ENCODE measurements at regions not wholly inside any gene's neighbourhood (a gene's known extent, or its start where the extent isn't known, plus 50 kb on each side); places are given as distances from the start of the nearest gene placed in this dataset.

DNA sequence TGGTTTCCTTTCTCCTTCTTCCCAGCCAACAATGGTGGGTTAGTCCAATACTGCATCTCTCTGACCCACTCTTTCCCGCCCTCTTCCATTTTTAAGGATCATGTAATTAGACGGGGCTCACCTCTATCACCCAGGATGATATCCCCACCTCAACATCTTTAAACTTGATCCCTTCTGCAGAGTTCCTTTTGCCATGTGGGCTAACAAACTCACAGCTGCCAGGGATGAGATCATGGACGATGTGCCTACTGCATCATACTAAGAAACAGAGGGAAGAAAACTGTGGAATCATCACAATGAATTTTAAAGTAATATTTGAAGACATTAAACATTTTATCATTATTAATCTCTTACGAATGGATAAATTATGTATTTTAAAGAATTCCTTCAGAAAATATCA, 183.5 kb downstream of the RDH14 start:
- Histone ChIP-seq H3K9ac (ENCODE audit: low read length) (no peak overlapping the region), H3K36me3 (ENCODE audit: control insufficient read depth, insufficient read depth, low read length, severe bottlenecking) (no peaks in the 10 kb centered on the region), H3K9me3 (ENCODE audit: control insufficient read depth, low read length) (no peaks in the 10 kb centered on the region), H3K4me1 (ENCODE audit: control insufficient read depth, insufficient read depth, low read length) (peaks cover 11% of the 10 kb centered on the region), H3K4me3 (ENCODE audit: low read length) (no peak overlapping the region), H3K27me3 (replicated peaks; ENCODE audit: control insufficient read depth, insufficient read depth, low read length) (no peaks in the 10 kb centered on the region)
- no peak for DNase-seq (ENCODE audit: low read depth)

DNA sequence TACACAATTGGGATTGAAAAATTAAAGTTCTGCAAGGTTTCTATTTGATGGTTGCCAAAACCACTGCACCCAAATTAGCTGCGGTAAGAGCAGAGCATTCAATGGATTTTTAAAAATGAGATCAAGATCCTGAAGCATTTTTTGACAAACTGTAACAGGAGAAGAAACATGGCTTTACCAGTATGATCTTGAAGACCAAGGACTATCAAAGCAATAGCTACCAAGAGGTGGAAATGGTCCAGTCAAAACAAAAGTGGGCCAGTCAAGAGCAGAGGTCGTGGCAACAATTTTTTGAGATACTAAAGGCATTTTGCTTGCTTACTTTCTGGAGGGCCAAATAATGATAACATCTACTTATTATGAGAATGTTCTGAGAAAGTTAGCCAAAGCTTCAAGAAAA, 186.8 kb downstream of the RDH14 start:
- H3K27me3 ChIP-seq (replicated peaks; ENCODE audit: control insufficient read depth, insufficient read depth, low read length): no peaks in the 10 kb centered on the region
- H3K9me3 ChIP-seq (ENCODE audit: control insufficient read depth, low read length): no peaks in the 10 kb centered on the region

DNA sequence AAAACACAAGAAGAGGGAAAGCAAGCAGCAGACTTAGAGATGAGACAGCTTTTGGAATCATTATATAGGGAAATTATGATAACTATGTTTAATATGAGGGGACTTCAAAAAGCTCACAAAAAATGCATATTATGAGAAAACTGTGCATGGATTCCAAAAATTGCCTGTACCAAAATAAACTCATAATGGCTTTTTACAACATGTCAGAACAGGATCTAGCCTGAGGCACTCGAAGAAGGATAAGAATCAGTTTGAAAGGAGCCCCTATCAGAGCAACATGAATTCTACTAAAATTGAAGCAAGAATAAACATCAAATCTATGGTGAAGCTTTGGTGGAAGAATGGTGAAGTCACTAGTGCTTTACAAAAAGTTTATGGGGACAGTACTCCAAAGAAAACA, 187.4 kb downstream of the RDH14 start:
- Histone ChIP-seq H3K27me3 (replicated peaks; ENCODE audit: control insufficient read depth, insufficient read depth, low read length) (no peaks in the 10 kb centered on the region), H3K9me3 (ENCODE audit: control insufficient read depth, low read length) (no peaks in the 10 kb centered on the region), H3K4me3 (ENCODE audit: low read length) (no peak overlapping the region), H3K9ac (ENCODE audit: low read length) (no peak overlapping the region), H3K36me3 (ENCODE audit: control insufficient read depth, insufficient read depth, low read length, severe bottlenecking) (no peaks in the 10 kb centered on the region), H3K4me1 (ENCODE audit: control insufficient read depth, insufficient read depth, low read length) (no peaks in the 10 kb centered on the region)
- peak; percentile 34 for DNase-seq (ENCODE audit: low read depth)

More for the DNA sequence above, 186.8 kb downstream of the RDH14 start:
- Histone ChIP-seq H3K4me3 (ENCODE audit: low read length) (no peak overlapping the region), H3K36me3 (ENCODE audit: control insufficient read depth, insufficient read depth, low read length, severe bottlenecking) (no peaks in the 10 kb centered on the region), H3K4me1 (ENCODE audit: control insufficient read depth, insufficient read depth, low read length) (no peaks in the 10 kb centered on the region), H3K9ac (ENCODE audit: low read length) (no peak overlapping the region)
- peak; percentile 28 for DNase-seq (ENCODE audit: low read depth)

DNA sequence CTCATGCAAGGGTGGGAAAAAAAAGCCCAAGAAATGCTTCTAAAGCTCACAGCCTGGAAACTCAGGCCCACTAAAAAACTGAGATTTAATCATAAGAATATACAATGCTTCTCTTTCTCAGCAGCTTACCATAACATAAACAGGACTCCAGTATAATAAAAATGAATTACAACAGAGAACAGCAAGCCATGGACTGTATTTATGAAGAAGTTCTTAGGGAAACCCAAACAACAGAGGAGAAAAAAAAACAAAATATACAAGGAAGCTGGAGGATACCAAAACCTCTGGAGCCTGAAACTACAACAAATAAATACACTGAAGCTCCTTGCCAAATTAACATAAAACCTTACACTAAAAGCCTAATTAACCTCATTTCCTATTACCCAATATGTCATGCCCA, 187.8 kb downstream of the RDH14 start:
- no peaks in the 10 kb centered on the region for H3K9me3 ChIP-seq (ENCODE audit: control insufficient read depth, low read length)
- H3K4me1 ChIP-seq (ENCODE audit: control insufficient read depth, insufficient read depth, low read length): no peaks in the 10 kb centered on the region

DNA sequence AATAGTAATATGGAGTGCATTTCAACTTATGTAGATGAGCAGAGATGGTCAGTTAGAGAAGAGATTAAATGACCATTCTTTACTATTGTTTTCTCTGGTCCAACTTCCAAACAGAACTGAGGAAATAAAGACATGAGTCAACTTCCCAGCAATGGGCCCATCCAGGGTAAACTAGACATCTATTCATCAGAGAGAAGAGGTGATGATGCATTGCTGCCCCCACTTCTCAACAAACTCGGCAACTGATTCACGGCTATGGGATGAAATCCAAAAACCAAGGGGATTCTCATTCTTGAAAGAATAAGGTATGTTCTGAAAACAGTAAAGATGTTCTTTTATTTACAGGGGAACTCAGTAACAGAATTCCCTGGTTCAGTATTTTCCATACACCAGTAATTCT, 190.7 kb downstream of the RDH14 start:
- no peak overlapping the region for H3K9ac ChIP-seq (ENCODE audit: low read length)
- DNase-seq (ENCODE audit: low read depth): no peak
- no peaks in the 10 kb centered on the region for H3K27me3 ChIP-seq (replicated peaks; ENCODE audit: control insufficient read depth, insufficient read depth, low read length)
- H3K9me3 ChIP-seq (ENCODE audit: control insufficient read depth, low read length): no peaks in the 10 kb centered on the region
- no peaks in the 10 kb centered on the region for H3K4me1 ChIP-seq (ENCODE audit: control insufficient read depth, insufficient read depth, low read length)
- no peaks in the 10 kb centered on the region for H3K36me3 ChIP-seq (ENCODE audit: control insufficient read depth, insufficient read depth, low read length, severe bottlenecking)
- no peak overlapping the region for H3K4me3 ChIP-seq (ENCODE audit: low read length)

More for the DNA sequence above, 187.8 kb downstream of the RDH14 start:
- Histone ChIP-seq H3K27me3 (replicated peaks; ENCODE audit: control insufficient read depth, insufficient read depth, low read length) (no peaks in the 10 kb centered on the region), H3K9ac (ENCODE audit: low read length) (no peak overlapping the region), H3K4me3 (ENCODE audit: low read length) (no peak overlapping the region), H3K36me3 (ENCODE audit: control insufficient read depth, insufficient read depth, low read length, severe bottlenecking) (no peaks in the 10 kb centered on the region)
- DNase-seq (ENCODE audit: low read depth): peak; percentile 19

DNA sequence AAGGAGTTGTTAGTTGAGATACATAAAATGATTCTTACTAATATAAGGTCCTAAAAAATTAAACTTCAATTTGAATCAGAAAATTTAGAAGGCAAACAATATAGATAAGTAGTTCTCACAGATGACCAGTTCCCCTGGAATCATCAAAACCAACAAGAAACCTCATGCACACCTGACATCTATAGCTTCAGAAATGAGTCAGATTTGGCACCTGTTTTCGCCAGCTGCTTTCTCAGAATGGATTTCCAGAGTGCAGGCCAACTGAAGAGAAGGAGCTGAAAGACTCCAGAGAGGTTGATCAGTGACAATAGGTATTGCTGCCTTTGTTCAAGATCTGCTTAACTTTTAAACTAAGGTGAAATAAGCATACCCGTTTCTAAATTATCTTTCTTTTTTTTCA, 192.4 kb downstream of the RDH14 start:
- no peak overlapping the region for H3K9ac ChIP-seq (ENCODE audit: low read length)
- no peaks in the 10 kb centered on the region for H3K4me1 ChIP-seq (ENCODE audit: control insufficient read depth, insufficient read depth, low read length)
- no peaks in the 10 kb centered on the region for H3K36me3 ChIP-seq (ENCODE audit: control insufficient read depth, insufficient read depth, low read length, severe bottlenecking)
- no peak for DNase-seq (ENCODE audit: low read depth)
- H3K4me3 ChIP-seq (ENCODE audit: low read length): no peak overlapping the region
- no peaks in the 10 kb centered on the region for H3K9me3 ChIP-seq (ENCODE audit: control insufficient read depth, low read length)
- H3K27me3 ChIP-seq (replicated peaks; ENCODE audit: control insufficient read depth, insufficient read depth, low read length): no peaks in the 10 kb centered on the region

DNA sequence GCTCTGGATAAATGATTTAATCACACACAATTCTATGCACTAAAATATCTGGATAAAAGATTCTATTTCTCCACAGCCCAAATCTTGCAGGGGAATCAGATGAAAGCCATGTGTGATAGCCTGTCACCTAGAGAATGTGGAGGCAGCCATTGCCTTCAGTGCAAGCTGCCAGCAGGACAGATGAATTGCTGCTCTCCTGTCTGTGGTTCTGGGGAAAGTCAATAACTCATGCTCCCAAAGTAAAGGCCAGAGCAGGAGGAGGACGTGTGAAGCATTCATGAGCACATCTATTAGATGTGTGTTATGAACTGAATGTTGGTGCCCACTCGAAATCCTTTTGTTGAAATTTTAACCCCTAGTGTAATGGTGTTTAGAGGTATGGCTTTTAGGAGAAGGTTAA, 195.1 kb downstream of the RDH14 start:
- Histone ChIP-seq H3K9ac (ENCODE audit: low read length) (no peak overlapping the region), H3K36me3 (ENCODE audit: control insufficient read depth, insufficient read depth, low read length, severe bottlenecking) (no peaks in the 10 kb centered on the region), H3K27me3 (replicated peaks; ENCODE audit: control insufficient read depth, insufficient read depth, low read length) (no peaks in the 10 kb centered on the region), H3K4me3 (ENCODE audit: low read length) (no peak overlapping the region), H3K4me1 (ENCODE audit: control insufficient read depth, insufficient read depth, low read length) (no peaks in the 10 kb centered on the region), H3K9me3 (ENCODE audit: control insufficient read depth, low read length) (no peaks in the 10 kb centered on the region)
- DNase-seq (ENCODE audit: low read depth): no peak

DNA sequence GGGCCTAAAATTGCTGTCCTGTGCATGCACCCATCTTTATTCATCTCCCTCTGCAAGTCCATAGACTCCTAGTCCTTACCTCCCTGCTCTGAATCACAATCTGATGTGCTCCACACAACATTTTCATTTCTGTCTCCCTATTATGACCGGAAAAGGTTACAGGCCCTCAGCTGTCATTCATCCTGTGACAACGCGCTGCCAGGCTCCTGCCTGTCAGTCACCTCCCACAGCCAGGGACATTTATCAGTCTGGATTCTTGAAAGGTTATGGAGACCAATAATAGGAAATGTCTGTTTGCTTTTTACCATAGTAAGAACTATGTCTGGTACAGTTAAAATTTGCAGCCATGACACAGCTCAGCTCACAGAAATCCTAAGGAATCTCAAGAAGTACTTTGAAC, 197.1 kb downstream of the RDH14 start:
- Histone ChIP-seq H3K9me3 (ENCODE audit: control insufficient read depth, low read length) (no peaks in the 10 kb centered on the region), H3K9ac (ENCODE audit: low read length) (no peak overlapping the region), H3K27me3 (replicated peaks; ENCODE audit: control insufficient read depth, insufficient read depth, low read length) (no peaks in the 10 kb centered on the region), H3K36me3 (ENCODE audit: control insufficient read depth, insufficient read depth, low read length, severe bottlenecking) (no peaks in the 10 kb centered on the region), H3K4me3 (ENCODE audit: low read length) (no peak overlapping the region), H3K4me1 (ENCODE audit: control insufficient read depth, insufficient read depth, low read length) (no peaks in the 10 kb centered on the region)
- DNase-seq (ENCODE audit: low read depth): no peak

GRCh38 chr2:18362696-18363095, 197.8 kb downstream of the RDH14 start:
- H3K4me3 ChIP-seq (ENCODE audit: low read length): no peak overlapping the region
- peak; percentile 54 for DNase-seq (ENCODE audit: low read depth)
- no peaks in the 10 kb centered on the region for H3K9me3 ChIP-seq (ENCODE audit: control insufficient read depth, low read length)
- no peaks in the 10 kb centered on the region for H3K4me1 ChIP-seq (ENCODE audit: control insufficient read depth, insufficient read depth, low read length)
- no peaks in the 10 kb centered on the region for H3K27me3 ChIP-seq (replicated peaks; ENCODE audit: control insufficient read depth, insufficient read depth, low read length)
- no peak overlapping the region for H3K9ac ChIP-seq (ENCODE audit: low read length)
- no peaks in the 10 kb centered on the region for H3K36me3 ChIP-seq (ENCODE audit: control insufficient read depth, insufficient read depth, low read length, severe bottlenecking)

- Histone ChIP-seq H3K27me3 (replicated peaks; ENCODE audit: control insufficient read depth, insufficient read depth, low read length) (no peaks in the 10 kb centered on the region), H3K9ac (ENCODE audit: low read length) (no peak overlapping the region), H3K4me1 (ENCODE audit: control insufficient read depth, insufficient read depth, low read length) (no peaks in the 10 kb centered on the region), H3K4me3 (ENCODE audit: low read length) (no peak overlapping the region), H3K36me3 (ENCODE audit: control insufficient read depth, insufficient read depth, low read length, severe bottlenecking) (no peaks in the 10 kb centered on the region), H3K9me3 (ENCODE audit: control insufficient read depth, low read length) (no peaks in the 10 kb centered on the region)
- no peak for DNase-seq (ENCODE audit: low read depth)
Observed at GRCh38 chr2:18357537-18357936, 202.9 kb downstream of the RDH14 start.

GRCh38 chr2:18356676-18357075, 203.8 kb downstream of the RDH14 start:
- DNase-seq (ENCODE audit: low read depth): peak; percentile 13
- Histone ChIP-seq H3K4me3 (ENCODE audit: low read length) (no peak overlapping the region), H3K9me3 (ENCODE audit: control insufficient read depth, low read length) (no peaks in the 10 kb centered on the region), H3K27me3 (replicated peaks; ENCODE audit: control insufficient read depth, insufficient read depth, low read length) (no peaks in the 10 kb centered on the region), H3K36me3 (ENCODE audit: control insufficient read depth, insufficient read depth, low read length, severe bottlenecking) (no peaks in the 10 kb centered on the region), H3K9ac (ENCODE audit: low read length) (no peak overlapping the region), H3K4me1 (ENCODE audit: control insufficient read depth, insufficient read depth, low read length) (no peaks in the 10 kb centered on the region)

DNA sequence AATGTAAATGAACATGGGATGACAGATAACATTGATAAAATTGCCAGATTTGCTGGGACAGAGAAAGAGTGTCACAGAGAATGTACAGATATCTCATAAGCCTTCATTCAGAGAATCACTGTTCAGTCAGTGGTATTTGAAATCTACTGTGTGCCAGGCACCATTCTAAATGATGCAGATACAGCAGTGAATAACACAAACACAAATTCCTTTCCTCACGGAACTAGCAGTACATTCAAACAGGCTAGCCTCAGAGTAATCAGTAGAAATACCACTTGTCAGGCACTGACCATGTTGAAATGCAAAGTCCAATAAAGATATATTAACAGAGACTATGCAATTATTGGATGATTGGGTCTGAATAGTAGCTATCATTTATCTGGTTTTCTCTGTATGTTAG, 211.0 kb downstream of the RDH14 start:
- Histone ChIP-seq H3K4me3 (ENCODE audit: low read length) (no peak overlapping the region), H3K9ac (ENCODE audit: low read length) (no peak overlapping the region), H3K36me3 (ENCODE audit: control insufficient read depth, insufficient read depth, low read length, severe bottlenecking) (no peaks in the 10 kb centered on the region), H3K9me3 (ENCODE audit: control insufficient read depth, low read length) (no peaks in the 10 kb centered on the region), H3K4me1 (ENCODE audit: control insufficient read depth, insufficient read depth, low read length) (no peaks in the 10 kb centered on the region), H3K27me3 (replicated peaks; ENCODE audit: control insufficient read depth, insufficient read depth, low read length) (no peaks in the 10 kb centered on the region)
- no peak for DNase-seq (ENCODE audit: low read depth)
